GM21447 (cell line): ENCODE measurements at regions not wholly inside any gene's neighbourhood (a gene's known extent, or its start where the extent isn't known, plus 50 kb on each side); places are given as distances from the start of the nearest gene placed in this dataset.
"Not testable (repeated sequence)": the region's sequence is repeated elsewhere in the genome, so short reads cannot be mapped to it uniquely, and the experiment has no call there.

Source experiments
- ATAC-seq: cut with Tn5 transposase; IDR thresholded peaks from one replicate; pipeline ENCODE4 v1.9.1; 2021; ENCODE audit not compliant: unreplicated experiment

GRCh38 chr14:41120402-41120801 lies 486.3 kb upstream of the LRFN5 start:
- no peak for ATAC-seq

- ATAC-seq: no peak
Measured at GRCh38 chr14:41096131-41096530, 510.5 kb upstream of the LRFN5 start.

GRCh38 chr14:41087056-41087455 lies 519.6 kb upstream of the LRFN5 start:
- no peak for ATAC-seq

- ATAC-seq: no peak
Measured at GRCh38 chr14:41073544-41073943, 533.1 kb upstream of the LRFN5 start.

- no peak for ATAC-seq
Measured at GRCh38 chr14:41072776-41073175, 533.9 kb upstream of the LRFN5 start.

- no peak for ATAC-seq
Measured at GRCh38 chr14:41071351-41071750, 535.3 kb upstream of the LRFN5 start.

- no peak for ATAC-seq
Measured at GRCh38 chr14:41062826-41063225, 543.9 kb upstream of the LRFN5 start.

GRCh38 chr14:41055589-41055988 lies 551.1 kb upstream of the LRFN5 start:
- no peak for ATAC-seq

GRCh38 chr14:41051801-41052200 lies 554.9 kb upstream of the LRFN5 start:
- ATAC-seq: no peak

- no peak for ATAC-seq
Measured at GRCh38 chr14:41047763-41048162, 558.9 kb upstream of the LRFN5 start.

- no peak for ATAC-seq
Measured at GRCh38 chr14:41037388-41037787, 569.3 kb upstream of the LRFN5 start.

- no peak for ATAC-seq
Measured at GRCh38 chr14:41034969-41035368, 571.7 kb upstream of the LRFN5 start.

- ATAC-seq: no peak
Measured at GRCh38 chr14:41022932-41023331, 583.7 kb upstream of the LRFN5 start.

- ATAC-seq: no peak
Measured at GRCh38 chr14:41016213-41016612, 590.5 kb upstream of the LRFN5 start.

GRCh38 chr14:41000350-41000749 lies 606.3 kb upstream of the LRFN5 start:
- ATAC-seq: no peak

GRCh38 chr14:40989260-40989659 lies 617.4 kb upstream of the LRFN5 start:
- no peak for ATAC-seq

GRCh38 chr14:40987481-40987880 lies 619.2 kb upstream of the LRFN5 start:
- no peak for ATAC-seq

- no peak for ATAC-seq
Measured at GRCh38 chr14:40986655-40987054, 620.0 kb upstream of the LRFN5 start.

GRCh38 chr14:40985584-40985983 lies 621.1 kb upstream of the LRFN5 start:
- ATAC-seq: no peak

GRCh38 chr14:40983604-40984003 lies 623.1 kb upstream of the LRFN5 start:
- no peak for ATAC-seq

- no peak for ATAC-seq
Measured at GRCh38 chr14:40981247-40981646, 625.4 kb upstream of the LRFN5 start.

GRCh38 chr14:40960257-40960656 lies 646.4 kb upstream of the LRFN5 start:
- not testable (repeated sequence) for ATAC-seq

- no peak for ATAC-seq
Measured at GRCh38 chr14:40955131-40955505, 651.6 kb upstream of the LRFN5 start.
